DMS114 treated with DMSO at 0.1 percent for 48 hours (cell line): ENCODE measurements at regions not wholly inside any gene's neighbourhood (a gene's known extent, or its start where the extent isn't known, plus 50 kb on each side); places are given as distances from the start of the nearest gene placed in this dataset.

ENCODE experiments used
- DNase-seq: peaks from one replicate; lab custom pipeline; 2025; ENCODE audit not compliant: unreplicated experiment; lab: John Stamatoyannopoulos, UW

DNA sequence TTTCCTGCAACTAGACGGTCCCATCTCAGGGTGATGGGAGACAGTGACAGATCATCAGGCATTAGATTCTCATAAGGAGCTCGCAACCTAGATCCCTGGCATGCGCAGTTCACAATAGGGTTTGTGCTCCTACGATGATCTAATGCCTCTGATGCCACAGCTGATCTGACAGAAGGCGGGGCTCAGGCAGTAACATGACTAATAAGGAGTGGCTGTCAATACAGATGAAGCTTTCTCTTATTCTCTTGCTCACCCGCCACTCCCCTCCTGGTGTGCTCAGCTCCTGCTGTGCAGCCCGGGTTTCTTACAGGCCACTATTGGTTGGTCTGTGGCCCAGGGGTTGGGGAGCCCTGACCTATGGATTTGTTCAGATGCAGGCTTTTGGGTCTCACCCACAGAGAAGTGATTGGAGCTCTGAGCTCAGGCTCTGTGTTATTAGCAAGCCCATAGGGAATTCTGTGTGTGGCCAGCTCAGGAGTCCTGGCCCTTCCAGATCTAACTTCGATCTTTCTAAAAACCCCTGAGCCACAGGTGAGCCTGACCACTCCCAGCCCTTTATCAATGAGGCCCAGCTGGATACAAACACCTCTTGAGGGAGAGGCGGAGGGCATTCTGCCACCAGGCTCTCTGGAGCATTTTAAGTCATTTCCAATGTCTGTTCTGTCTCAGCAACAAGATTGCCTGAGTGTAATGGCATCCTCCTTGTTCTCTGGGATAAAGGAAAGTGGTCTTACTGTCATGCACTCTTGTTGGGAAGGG is 351.8 kb downstream of the BUD13 start:
- DNase-seq, result no peak

DNA sequence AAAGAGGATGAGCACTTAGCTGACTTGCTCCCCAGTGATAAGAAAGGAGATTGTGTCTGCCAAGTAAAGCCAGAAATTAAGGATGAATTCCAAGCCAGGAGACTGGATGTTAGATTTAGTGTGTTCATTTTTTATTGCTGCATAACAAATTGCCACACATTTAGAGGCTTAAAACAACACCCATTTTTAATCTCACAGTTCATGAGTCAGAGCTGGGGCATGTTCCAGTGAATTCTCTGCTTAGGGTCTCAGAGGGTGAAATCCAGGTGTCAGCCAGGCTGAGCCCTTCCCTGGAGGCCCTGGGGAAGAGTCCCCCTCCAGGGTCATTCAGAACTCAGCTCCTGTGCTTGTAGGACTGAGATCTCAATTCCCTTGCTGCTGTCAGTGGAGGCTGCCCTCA is 352.8 kb downstream of the BUD13 start:
- DNase-seq, result no peak

DNA sequence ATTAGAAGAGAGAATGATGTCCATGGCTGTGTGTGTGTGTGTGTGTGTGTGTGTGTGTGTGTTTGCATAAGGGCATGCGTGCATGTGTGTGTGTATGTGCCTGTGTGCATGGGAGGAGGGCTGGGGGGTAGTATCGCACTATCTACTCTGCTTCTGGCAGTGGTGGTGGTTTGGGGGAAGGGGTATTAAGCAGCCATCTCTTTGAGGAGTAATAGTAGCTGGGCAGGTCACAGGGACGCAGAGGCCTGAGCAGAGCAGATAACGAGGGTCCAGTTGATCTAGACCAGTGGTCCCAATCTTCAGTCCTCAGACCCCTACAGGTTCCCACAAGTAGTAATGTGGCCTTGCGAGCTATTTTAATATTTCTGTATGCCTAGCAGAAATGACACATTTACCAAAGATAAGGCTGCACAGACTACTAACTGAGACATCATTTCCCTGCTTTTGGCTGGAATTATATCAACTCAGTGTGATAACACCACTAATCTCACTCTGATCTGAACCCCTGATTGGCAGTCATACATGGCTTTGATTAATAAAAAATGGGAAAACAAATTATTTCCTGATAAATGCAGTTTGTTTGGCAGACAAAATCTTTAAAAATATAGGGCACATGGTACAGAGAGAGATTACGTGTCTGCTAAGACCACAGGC is 354.3 kb downstream of the BUD13 start:
- no peak for DNase-seq

GRCh38 chr11:116416852-116417251 is 355.9 kb downstream of the BUD13 start:
- DNase-seq, result no peak

DNA sequence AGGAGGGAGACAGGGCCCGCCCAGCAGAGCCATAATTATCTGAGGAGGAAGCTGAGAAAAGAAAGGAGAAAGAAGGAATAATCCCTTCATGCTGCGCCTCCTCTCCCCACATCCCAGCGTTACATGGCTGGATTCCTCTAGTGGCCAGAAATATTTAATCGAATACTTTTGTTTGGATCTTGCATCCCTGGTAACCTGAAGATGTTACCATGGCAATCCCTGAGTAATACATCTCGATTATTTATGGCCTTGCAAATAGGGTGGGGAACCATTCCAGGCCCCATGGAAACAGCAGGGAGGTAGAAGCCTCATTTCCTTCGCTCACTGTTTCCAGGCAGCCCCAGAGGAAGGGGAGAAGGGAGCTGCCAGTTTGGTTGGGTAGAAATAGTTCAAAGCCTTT is 357.7 kb downstream of the BUD13 start:
- DNase-seq, result no peak

DNA sequence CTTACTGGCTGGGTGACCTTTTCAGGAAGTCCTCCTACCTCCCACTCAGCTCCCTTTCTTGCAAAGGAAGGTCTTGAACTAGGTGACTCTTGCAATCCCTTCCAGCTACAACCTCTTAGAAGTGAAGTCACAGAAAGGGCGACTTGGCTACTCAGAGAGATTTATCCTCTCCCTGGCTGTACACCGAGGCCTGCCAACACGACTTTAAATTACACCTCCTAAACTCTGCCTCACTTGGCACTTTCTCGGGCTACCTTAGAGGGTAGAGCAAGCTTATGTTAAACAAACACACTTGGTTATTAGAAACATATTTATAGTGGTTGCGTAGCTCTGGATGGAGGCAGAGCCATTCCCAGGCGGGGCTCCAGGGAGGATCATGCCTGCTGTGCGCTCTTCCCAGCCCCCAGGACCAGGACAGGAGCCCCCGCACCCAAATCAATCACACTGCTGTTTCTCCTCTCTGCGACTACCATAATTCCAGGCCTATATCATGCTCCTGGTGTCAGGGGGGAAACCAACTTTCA is 358.4 kb downstream of the BUD13 start:
- no peak for DNase-seq

DNA sequence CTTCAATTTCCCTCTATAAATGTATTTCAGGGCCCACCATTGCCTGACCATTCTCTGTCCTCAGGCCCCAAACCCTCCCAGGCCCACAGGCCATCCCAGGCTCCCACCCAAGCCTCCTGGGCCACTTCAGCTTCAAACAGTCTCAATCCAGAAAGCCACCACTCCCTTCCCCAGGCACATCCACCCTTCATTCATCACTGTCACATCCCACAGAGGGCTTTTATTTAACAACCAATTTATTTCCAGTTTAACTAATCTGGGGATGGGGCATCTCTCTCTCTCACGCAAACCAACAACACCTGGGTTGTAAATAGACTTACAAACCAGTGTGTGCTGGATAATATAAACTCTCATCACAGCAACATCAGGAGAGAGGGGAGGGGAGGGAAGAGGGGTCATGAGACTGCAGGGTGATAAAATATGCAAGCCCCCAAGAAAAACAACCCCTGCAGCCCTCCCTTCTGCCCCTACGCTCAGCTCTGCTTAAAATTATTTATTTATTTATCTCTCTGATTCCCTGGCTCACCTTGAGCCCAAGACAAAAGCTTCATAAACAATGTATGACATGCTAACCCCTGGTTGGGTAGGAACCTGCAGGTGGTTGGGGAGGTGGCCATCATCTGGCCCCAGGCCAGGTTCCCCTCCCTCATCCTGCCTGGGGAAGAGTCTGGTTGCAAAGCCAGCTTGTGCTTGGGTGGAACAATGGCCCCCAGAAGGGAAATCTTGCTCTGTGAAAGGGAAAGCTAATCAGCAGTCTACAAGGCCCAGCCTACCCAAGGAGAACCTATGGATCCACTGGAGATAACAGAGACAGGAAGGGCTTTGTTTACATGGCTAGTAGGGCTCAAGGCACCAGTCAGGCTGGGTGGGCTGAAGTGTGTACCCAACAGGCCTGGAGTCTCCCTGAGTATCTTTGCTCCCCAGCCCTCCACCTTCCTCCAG is 359.2 kb downstream of the BUD13 start:
- DNase-seq, result no peak

- no peak for DNase-seq
These were observed 360.5 kb downstream of the BUD13 start for GRCh38 chr11:116412118-116412889.

GRCh38 chr11:116409238-116409637 is 363.5 kb downstream of the BUD13 start:
- DNase-seq, result no peak

GRCh38 chr11:116406042-116406441 is 366.7 kb downstream of the BUD13 start:
- no peak for DNase-seq

DNA sequence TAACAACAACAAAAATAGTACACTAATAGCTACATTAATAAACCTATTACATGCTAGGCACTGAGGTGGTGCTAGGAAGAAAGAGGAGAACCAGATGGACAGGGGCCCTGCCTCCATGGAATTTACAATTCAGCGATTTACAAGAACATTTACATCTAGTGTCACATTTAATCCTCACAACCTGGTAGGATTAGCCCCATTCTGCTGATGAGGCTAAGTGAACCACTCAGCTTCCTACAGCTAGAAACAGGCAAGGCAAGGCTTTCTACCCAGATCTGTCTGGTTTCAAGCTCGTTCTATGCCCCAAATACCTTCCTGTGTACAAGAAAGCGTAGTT is 368.4 kb downstream of the BUD13 start:
- DNase-seq, result no peak

- no peak for DNase-seq
These were observed 368.9 kb downstream of the BUD13 start for GRCh38 chr11:116403794-116404461.

DNA sequence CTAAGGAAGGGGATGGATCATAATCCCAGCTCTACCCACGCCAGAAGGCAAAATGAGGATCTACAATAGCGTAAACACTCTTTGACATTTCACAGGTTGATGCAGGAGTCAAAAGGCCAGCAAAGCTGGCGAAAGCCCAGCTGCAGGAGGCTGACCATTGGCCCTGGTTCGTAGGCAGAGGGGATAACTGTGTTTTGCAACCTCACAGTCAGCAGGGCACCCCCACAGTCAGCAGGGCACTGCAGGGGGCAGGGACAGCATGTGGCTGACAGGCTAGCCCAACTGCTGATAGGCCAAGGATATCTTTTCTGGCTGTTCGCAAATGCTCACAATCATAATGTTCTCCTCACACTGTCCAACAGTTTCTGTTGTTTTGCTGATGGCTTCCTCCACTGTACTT is 372.7 kb downstream of the BUD13 start:
- no peak for DNase-seq

DNA sequence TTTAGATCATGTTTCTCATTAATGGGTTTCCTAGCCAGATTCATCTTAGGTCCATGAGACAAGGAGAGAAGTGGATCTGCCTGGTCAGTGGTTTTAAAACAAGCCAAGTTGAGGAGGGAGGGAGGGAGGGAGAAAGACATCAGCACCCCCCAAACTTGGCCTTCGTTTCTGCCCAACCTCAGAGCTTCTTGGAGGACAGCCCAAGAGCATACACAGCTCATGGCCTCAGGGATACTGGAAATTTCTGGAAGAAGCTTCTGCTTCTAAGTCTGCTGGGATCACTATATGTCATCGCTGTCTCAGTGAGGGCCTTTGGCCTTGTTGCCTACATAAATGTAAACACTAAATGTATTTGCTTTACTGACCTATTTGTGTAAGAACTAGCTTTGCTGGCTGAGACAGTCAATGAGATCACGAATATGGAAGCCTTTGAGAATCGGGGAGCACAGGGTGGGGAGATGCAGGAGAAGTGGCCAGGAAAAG is 375.1 kb downstream of the BUD13 start:
- no peak for DNase-seq

- DNase-seq, result no peak
These were observed 376.5 kb downstream of the BUD13 start for GRCh38 chr11:116396331-116396730.

- no peak for DNase-seq
These were observed 378.8 kb downstream of the BUD13 start for GRCh38 chr11:116394022-116394421.

DNA sequence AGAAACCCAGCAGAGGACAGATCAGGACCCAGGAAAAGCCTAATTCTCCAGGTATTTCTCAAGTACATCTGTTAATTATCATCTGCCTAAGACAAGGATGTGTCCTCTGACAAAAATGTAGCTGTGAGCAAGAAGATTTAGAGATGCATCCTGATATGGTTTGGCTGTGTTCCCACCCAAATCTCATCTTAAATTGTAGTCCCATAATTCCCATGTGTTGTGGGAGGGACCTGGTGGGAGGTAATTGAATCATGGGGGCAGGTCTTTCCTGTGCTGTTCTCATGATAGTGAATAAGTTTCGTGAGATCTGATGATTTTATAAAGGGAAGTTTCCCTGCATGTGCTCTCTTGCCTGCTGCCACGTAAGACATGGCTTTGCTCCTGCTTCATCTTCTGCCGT is 381.8 kb downstream of the BUD13 start:
- no peak for DNase-seq

- DNase-seq, result no peak
These were observed 384.6 kb downstream of the BUD13 start for GRCh38 chr11:116388146-116388545.

GRCh38 chr11:116387641-116388040 is 385.1 kb downstream of the BUD13 start:
- no peak for DNase-seq

- DNase-seq, result no peak
These were observed 386.6 kb downstream of the BUD13 start for GRCh38 chr11:116386118-116386699.
